Panc1 (cell line): ENCODE measurements at regions not wholly inside any gene's neighbourhood (a gene's known extent, or its start where the extent isn't known, plus 50 kb on each side); places are given as distances from the start of the nearest gene placed in this dataset.

Experiments used
- POLR2AphosphoS5 ChIP-seq: IDR thresholded peaks from 2 replicates; pipeline ENCODE4 v1.6.1; 2012; ENCODE audit warnings: mild to moderate bottlenecking, low read depth, low read length, moderate library complexity
- SIN3A ChIP-seq: IDR thresholded peaks from 2 replicates; pipeline ENCODE4 v1.6.1; 2012; ENCODE audit warnings: low read depth, mild to moderate bottlenecking, low read length, moderate library complexity, borderline replicate concordance; ENCODE audit not compliant: insufficient read depth
- TCF7L2 ChIP-seq: IDR thresholded peaks from 2 replicates; pipeline ENCODE4 v1.6.1; 2011; ENCODE audit warnings: mild to moderate bottlenecking, low read depth, low read length, inconsistent platforms
- TF ChIP-seq, protein P1 (sequence below): fragments of 450-650 bp; IDR thresholded peaks from 2 replicates; pipeline ENCODE4 v1.5.1; 2017; ENCODE audit warnings: mild to moderate bottlenecking
- TF ChIP-seq, protein P2 (sequence below), 2 experiments: IDR thresholded peaks; 2 replicates each; pipeline ENCODE4 v1.6.1; 2011 to 2012; ENCODE audit warnings: low read depth in 2 of 2, control low read depth in 1 of 2, low read length in 1 of 2, mild to moderate bottlenecking in 1 of 2, moderate library complexity in 1 of 2; ENCODE audit not compliant: insufficient read depth in 1 of 2

DNA sequence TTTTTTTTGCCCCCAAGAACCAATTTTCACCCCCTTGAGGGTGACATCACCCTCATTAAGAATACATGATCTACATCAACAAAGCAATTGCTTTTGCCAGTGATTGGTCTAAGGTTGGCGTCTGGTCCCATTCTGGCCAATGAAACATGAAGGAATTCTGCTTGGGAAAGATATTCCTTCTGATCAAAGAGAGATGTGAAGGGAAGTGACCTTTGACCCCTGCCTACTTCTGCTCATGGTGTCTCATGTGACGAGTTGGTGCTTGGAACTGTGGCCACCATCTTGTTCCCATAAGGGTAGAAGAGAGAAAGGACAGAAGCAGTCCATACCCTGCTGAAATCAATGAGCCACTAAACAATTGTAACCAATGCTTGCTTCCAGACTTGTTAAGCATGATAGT is 85.1 kb downstream of the LBH start:
- TF ChIP-seq POLR2AphosphoS5 (no peak), SIN3A (no peak), TCF7L2 (no peak)
- TF ChIP-seq, protein P1, sequence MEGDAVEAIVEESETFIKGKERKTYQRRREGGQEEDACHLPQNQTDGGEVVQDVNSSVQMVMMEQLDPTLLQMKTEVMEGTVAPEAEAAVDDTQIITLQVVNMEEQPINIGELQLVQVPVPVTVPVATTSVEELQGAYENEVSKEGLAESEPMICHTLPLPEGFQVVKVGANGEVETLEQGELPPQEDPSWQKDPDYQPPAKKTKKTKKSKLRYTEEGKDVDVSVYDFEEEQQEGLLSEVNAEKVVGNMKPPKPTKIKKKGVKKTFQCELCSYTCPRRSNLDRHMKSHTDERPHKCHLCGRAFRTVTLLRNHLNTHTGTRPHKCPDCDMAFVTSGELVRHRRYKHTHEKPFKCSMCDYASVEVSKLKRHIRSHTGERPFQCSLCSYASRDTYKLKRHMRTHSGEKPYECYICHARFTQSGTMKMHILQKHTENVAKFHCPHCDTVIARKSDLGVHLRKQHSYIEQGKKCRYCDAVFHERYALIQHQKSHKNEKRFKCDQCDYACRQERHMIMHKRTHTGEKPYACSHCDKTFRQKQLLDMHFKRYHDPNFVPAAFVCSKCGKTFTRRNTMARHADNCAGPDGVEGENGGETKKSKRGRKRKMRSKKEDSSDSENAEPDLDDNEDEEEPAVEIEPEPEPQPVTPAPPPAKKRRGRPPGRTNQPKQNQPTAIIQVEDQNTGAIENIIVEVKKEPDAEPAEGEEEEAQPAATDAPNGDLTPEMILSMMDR, result no peak
- TF ChIP-seq, protein P2, sequence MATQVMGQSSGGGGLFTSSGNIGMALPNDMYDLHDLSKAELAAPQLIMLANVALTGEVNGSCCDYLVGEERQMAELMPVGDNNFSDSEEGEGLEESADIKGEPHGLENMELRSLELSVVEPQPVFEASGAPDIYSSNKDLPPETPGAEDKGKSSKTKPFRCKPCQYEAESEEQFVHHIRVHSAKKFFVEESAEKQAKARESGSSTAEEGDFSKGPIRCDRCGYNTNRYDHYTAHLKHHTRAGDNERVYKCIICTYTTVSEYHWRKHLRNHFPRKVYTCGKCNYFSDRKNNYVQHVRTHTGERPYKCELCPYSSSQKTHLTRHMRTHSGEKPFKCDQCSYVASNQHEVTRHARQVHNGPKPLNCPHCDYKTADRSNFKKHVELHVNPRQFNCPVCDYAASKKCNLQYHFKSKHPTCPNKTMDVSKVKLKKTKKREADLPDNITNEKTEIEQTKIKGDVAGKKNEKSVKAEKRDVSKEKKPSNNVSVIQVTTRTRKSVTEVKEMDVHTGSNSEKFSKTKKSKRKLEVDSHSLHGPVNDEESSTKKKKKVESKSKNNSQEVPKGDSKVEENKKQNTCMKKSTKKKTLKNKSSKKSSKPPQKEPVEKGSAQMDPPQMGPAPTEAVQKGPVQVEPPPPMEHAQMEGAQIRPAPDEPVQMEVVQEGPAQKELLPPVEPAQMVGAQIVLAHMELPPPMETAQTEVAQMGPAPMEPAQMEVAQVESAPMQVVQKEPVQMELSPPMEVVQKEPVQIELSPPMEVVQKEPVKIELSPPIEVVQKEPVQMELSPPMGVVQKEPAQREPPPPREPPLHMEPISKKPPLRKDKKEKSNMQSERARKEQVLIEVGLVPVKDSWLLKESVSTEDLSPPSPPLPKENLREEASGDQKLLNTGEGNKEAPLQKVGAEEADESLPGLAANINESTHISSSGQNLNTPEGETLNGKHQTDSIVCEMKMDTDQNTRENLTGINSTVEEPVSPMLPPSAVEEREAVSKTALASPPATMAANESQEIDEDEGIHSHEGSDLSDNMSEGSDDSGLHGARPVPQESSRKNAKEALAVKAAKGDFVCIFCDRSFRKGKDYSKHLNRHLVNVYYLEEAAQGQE (IDR thresholded peaks at IDR 0.05; ENCODE audit: insufficient read depth in 1 of 2, low read depth in 2 of 2, low read length in 1 of 2), result no peak
